Endodermal cell (in vitro differentiated cells): ENCODE measurements at regions not wholly inside any gene's neighbourhood (a gene's known extent, or its start where the extent isn't known, plus 50 kb on each side); places are given as distances from the start of the nearest gene placed in this dataset.

Experiments used
- DNase-seq: peaks from one replicate; pipeline ENCODE4 v3.0.0-alpha.2; 2017
- H3K27ac ChIP-seq: 2 replicates; pipeline ENCODE4 v1.5.1; 2013; ENCODE audit warnings: mild to moderate bottlenecking, low read depth, low read length, moderate library complexity
- H3K27me3 ChIP-seq: 2 replicates; pipeline ENCODE4 v1.6.1; 2013; ENCODE audit warnings: mild to moderate bottlenecking, low read length, moderate library complexity; ENCODE audit not compliant: insufficient read depth, control insufficient read depth, poor library complexity, severe bottlenecking
- H3K36me3 ChIP-seq: 2 replicates; pipeline ENCODE4 v1.7.0; 2013; ENCODE audit warnings: mild to moderate bottlenecking, low read length, moderate library complexity; ENCODE audit not compliant: control insufficient read depth, insufficient read depth
- H3K4me1 ChIP-seq: one replicate; pipeline ENCODE4 v1.7.0; 2013; ENCODE audit warnings: low read length; ENCODE audit not compliant: control insufficient read depth, insufficient read depth
- H3K4me3 ChIP-seq: 2 replicates; pipeline ENCODE4 v1.5.1; 2013; ENCODE audit warnings: mild to moderate bottlenecking, low read length, moderate library complexity
- H3K9ac ChIP-seq: 2 replicates; pipeline ENCODE4 v1.6.1; 2013; ENCODE audit warnings: mild to moderate bottlenecking, low read length, moderate library complexity; ENCODE audit not compliant: poor library complexity, severe bottlenecking; ENCODE audit errors: extremely low read depth
- H3K9me3 ChIP-seq: 2 replicates; pipeline ENCODE4 v1.6.1; 2013; ENCODE audit warnings: mild to moderate bottlenecking, low read length, moderate library complexity; ENCODE audit not compliant: control insufficient read depth
- H3K27ac Mint-ChIP-seq: 2 replicates; pipeline ENCODE4 v1.8.0; 2020; ENCODE audit warnings: mixed read lengths
- H3K27me3 Mint-ChIP-seq: 2 replicates; pipeline ENCODE4 v1.8.0; 2021; ENCODE audit warnings: mild to moderate bottlenecking, mixed read lengths; ENCODE audit not compliant: insufficient read depth
- H3K36me3 Mint-ChIP-seq: 2 replicates; pipeline ENCODE4 v1.8.0; 2020; ENCODE audit warnings: low read depth, mixed read lengths
- H3K4me1 Mint-ChIP-seq: 2 replicates; pipeline ENCODE4 v1.8.0; 2020; ENCODE audit warnings: mixed read lengths
- H3K4me3 Mint-ChIP-seq: 2 replicates; pipeline ENCODE4 v1.8.0; 2020; ENCODE audit warnings: mild to moderate bottlenecking, moderate library complexity, mixed read lengths
- H3K9me3 Mint-ChIP-seq: 2 replicates; pipeline ENCODE4 v1.8.0; 2020; ENCODE audit warnings: mild to moderate bottlenecking, mixed read lengths
- WGBS, 2 experiments: methylation state at CpG; one replicate each; pipeline versions ENCODE4 v1.1.5 to v1.1.7; 2013; ENCODE audit warnings: missing lambda C conversion rate in 2 of 2, mixed read lengths in 1 of 2; ENCODE audit not compliant: insufficient coverage in 1 of 2, insufficient read length in 1 of 2; 5-methylcytosine and 5-hydroxymethylcytosine counted together
- TF ChIP-seq, protein P1 (sequence below): fragments of 200-600 bp; sonication (generic); conservative IDR thresholded peaks from 2 replicates; pipeline ENCODE4 v1.5.0; 2021; ENCODE audit warnings: antibody characterized with exemption, mild to moderate bottlenecking

DNA sequence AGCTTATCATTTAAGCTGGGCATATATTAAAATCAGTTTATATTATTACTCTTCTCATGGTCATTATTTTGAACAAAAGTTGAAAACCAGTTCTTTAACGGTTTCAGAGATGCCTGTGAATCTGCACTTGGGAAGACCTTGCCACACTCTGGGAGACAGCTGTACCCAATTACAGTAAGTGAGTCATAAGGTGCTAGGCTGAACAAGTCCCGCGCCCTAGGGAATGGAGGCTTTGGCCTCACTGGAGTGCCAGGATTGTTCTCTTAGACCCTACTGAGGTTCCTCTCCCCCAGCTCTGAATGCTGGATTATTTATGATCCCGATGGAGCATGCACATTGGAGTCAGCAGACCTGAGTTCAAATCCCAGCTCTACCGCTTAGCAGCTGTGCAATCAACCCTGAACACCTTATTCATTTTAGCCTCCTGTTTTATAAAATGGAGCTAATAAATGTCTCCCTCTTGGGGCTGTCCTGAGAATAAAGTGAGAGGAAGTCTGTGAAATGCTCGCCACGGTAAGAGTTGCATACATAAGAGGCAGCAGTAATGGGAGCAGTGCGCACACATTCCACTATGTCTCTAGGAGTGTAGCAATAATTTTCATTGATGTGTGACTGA is 266.2 kb downstream of the FOXD2 start:
- no peaks in the 10 kb centered on the region for H3K36me3 Mint-ChIP-seq
- TF ChIP-seq, protein P1, sequence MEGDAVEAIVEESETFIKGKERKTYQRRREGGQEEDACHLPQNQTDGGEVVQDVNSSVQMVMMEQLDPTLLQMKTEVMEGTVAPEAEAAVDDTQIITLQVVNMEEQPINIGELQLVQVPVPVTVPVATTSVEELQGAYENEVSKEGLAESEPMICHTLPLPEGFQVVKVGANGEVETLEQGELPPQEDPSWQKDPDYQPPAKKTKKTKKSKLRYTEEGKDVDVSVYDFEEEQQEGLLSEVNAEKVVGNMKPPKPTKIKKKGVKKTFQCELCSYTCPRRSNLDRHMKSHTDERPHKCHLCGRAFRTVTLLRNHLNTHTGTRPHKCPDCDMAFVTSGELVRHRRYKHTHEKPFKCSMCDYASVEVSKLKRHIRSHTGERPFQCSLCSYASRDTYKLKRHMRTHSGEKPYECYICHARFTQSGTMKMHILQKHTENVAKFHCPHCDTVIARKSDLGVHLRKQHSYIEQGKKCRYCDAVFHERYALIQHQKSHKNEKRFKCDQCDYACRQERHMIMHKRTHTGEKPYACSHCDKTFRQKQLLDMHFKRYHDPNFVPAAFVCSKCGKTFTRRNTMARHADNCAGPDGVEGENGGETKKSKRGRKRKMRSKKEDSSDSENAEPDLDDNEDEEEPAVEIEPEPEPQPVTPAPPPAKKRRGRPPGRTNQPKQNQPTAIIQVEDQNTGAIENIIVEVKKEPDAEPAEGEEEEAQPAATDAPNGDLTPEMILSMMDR, result peak; percentile 56
- no peaks in the 10 kb centered on the region for H3K9me3 Mint-ChIP-seq
- no peaks in the 10 kb centered on the region for H3K9me3 ChIP-seq
- H3K27me3 Mint-ChIP-seq, result peaks cover 48% of the 10 kb centered on the region
- H3K4me3 ChIP-seq, result no peak overlapping the region
- no peaks in the 10 kb centered on the region for H3K36me3 ChIP-seq
- no peak overlapping the region for H3K9ac ChIP-seq
- peaks cover 3% of the 10 kb centered on the region for H3K4me1 Mint-ChIP-seq
- H3K27me3 ChIP-seq, result peaks cover 50% of the 10 kb centered on the region
- no peak overlapping the region for H3K4me3 Mint-ChIP-seq
- H3K27ac Mint-ChIP-seq, result no peak overlapping the region
- DNase-seq, result no peak
- H3K27ac ChIP-seq, result no peak overlapping the region
- no peaks in the 10 kb centered on the region for H3K4me1 ChIP-seq
- 79% methylated on average over 5 to 8 of the region's 8 CpGs for WGBS, 2 experiments

DNA sequence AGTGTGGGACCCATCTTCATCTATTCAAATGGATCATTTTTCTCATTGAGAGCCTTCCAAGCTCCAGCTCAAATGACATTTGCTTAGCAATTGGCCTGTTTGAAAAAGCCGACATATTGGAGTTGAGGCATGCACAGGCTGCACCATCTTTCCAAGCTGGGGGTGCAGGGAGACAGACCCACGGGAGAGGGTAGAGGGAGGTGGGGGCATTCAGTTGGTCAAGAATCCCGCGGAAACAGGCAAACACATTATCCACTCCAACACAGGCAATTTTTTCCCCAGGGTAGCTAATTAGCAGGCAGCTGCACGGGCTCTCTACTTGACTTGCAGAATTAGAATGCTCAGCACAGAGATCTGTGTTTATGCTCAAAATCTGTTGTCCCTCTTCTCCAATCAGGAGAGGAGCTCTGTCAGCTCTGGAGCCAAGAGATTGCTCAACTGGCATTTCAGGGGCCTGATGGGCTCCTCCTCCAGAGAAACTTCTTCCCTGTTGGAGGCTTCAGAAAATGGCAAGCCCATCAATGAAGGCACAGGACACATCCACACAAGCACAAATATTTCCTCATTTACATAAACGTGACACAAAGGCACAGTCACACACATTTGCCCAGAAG is 267.8 kb downstream of the FOXD2 start:
- Mint-ChIP-seq H3K4me1 (peaks cover 4% of the 10 kb centered on the region), H3K27ac (no peak overlapping the region), H3K36me3 (no peaks in the 10 kb centered on the region), H3K27me3 (peaks cover 56% of the 10 kb centered on the region), H3K9me3 (no peaks in the 10 kb centered on the region), H3K4me3 (no peak overlapping the region)
- H3K9me3 ChIP-seq, result no peaks in the 10 kb centered on the region
- no peak overlapping the region for H3K4me3 ChIP-seq
- no peaks in the 10 kb centered on the region for H3K4me1 ChIP-seq
- H3K36me3 ChIP-seq, result no peaks in the 10 kb centered on the region
- no peak overlapping the region for H3K9ac ChIP-seq
- 80 to 81% methylated on average over 2 to 6 of the region's 6 CpGs for WGBS, 2 experiments
- no peak for DNase-seq
- H3K27ac ChIP-seq, result no peak overlapping the region
- H3K27me3 ChIP-seq, result peaks cover 63% of the 10 kb centered on the region
- TF ChIP-seq, protein P1, result no peak

DNA sequence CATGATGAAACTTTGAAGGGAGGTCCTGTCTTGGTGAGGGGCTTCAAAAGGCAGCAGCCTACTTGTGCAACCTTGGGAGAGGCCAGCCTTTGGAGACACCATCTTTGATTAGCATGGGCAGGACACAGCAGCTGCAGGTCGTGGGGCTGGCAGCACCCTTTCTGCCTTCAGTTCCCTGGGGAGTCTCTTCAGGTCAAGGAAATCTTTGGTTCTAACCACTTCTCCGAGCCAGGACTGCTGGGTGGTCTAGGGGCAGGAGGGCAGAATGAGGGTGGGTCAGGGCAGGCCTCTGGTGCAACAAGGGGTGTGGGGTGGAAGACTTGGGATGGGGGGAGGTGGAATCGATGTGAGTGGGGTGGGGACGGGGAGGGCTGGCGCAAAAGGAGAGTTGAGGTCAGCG is 269.7 kb downstream of the FOXD2 start:
- Mint-ChIP-seq H3K27me3 (peaks cover 68% of the 10 kb centered on the region), H3K4me3 (no peak overlapping the region), H3K4me1 (peaks cover 5% of the 10 kb centered on the region), H3K9me3 (no peaks in the 10 kb centered on the region), H3K27ac (no peak overlapping the region), H3K36me3 (no peaks in the 10 kb centered on the region)
- TF ChIP-seq, protein P1, result no peak
- H3K9me3 ChIP-seq, result no peaks in the 10 kb centered on the region
- 60 to 61% methylated on average over 1 to 3 of the region's 6 CpGs for WGBS, 2 experiments
- H3K36me3 ChIP-seq, result no peaks in the 10 kb centered on the region
- H3K27ac ChIP-seq, result no peak overlapping the region
- peaks cover 76% of the 10 kb centered on the region for H3K27me3 ChIP-seq
- DNase-seq, result no peak
- no peak overlapping the region for H3K4me3 ChIP-seq
- no peak overlapping the region for H3K9ac ChIP-seq
- no peaks in the 10 kb centered on the region for H3K4me1 ChIP-seq
